ENCODE measurements at regions not wholly inside any gene's neighbourhood (a gene's known extent, or its start where the extent isn't known, plus 50 kb on each side); places are given as distances from the start of the nearest gene placed in this dataset.

DNA sequence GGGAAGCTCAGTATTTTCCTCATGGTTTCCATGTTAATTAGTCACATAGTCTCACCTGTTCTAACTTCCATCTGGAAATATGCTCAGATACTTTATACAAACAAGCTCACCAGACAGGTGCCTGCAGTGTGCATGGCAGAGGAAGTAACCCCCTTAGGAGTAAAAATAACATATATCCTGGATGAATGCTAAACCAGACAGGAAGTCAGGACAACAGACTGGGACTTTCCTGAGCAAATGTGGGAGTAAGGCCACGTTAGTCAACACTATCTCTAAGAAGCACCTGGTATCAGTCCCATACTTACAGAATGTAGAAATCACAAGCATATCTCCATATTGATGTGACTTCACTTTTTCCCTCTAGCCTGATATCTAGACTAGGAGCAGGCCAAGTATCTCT, 128.4 kb downstream of the SEC61B start:
- no peak overlapping the region for H2BK15ac ChIP-seq (ENCODE audit: low read depth, low read length)
- H3K4ac ChIP-seq (ENCODE audit: low read depth, low read length) = no peak overlapping the region
- no peak for DNase-seq
- no peaks in the 10 kb centered on the region for H3K79me1 ChIP-seq (ENCODE audit: insufficient read depth, low read depth, low read length, poor library complexity, severe bottlenecking)
- no peaks in the 10 kb centered on the region for H4K20me1 ChIP-seq (ENCODE audit: control insufficient read depth, insufficient read depth, insufficient read length)
- no peaks in the 10 kb centered on the region for H3K9me3 ChIP-seq (ENCODE audit: control insufficient read depth, low read depth, low read length)
- H3K23me2 ChIP-seq (ENCODE audit: insufficient read length, low read depth, low read length, poor library complexity, severe bottlenecking) = no peaks in the 10 kb centered on the region
- no peak overlapping the region for H3K9ac ChIP-seq (ENCODE audit: extremely low read depth, insufficient read length, low read length)
- H4K5ac ChIP-seq (ENCODE audit: insufficient read length, low read depth, low read length) = no peak overlapping the region
- no peak overlapping the region for H3K4me3 Mint-ChIP-seq
- no peak overlapping the region for H3T11ph ChIP-seq (ENCODE audit: low read length)
- H3K4me1 ChIP-seq (ENCODE audit: insufficient read depth, low read length) = no peaks in the 10 kb centered on the region
- no peaks in the 10 kb centered on the region; a peak in 1 of 7 replicates for H3K36me3 Mint-ChIP-seq (ENCODE audit: insufficient read depth in 1 of 3, low read depth in 3 of 3)
- no peak overlapping the region for H3K23ac ChIP-seq (ENCODE audit: insufficient read length, low read depth, low read length)
- H4K91ac ChIP-seq (ENCODE audit: insufficient read length, low read depth, low read length) = no peak overlapping the region
- H3K27ac Mint-ChIP-seq = no peak overlapping the region
- H3K56ac ChIP-seq (ENCODE audit: insufficient read length, low read depth, low read length) = no peak overlapping the region
- H2BK12ac ChIP-seq (ENCODE audit: insufficient read length, low read depth, low read length) = no peak overlapping the region
- H3K4me2 ChIP-seq (ENCODE audit: insufficient read depth, insufficient read length, low read length) = no peak overlapping the region
- H2BK20ac ChIP-seq (ENCODE audit: low read depth, low read length, poor library complexity, severe bottlenecking) = no peak overlapping the region
- H3K27me3 ChIP-seq (ENCODE audit: insufficient read depth, low read length) = no peaks in the 10 kb centered on the region
- no peaks in the 10 kb centered on the region for H3K4me1 Mint-ChIP-seq
- H3K14ac ChIP-seq (ENCODE audit: insufficient read depth, low read length) = no peak overlapping the region
- H3K27me3 Mint-ChIP-seq (ENCODE audit: low read depth) = peaks cover under 1% of the 10 kb centered on the region; the same call in 1 of the 2 replicates
- TF ChIP-seq, protein P1, sequence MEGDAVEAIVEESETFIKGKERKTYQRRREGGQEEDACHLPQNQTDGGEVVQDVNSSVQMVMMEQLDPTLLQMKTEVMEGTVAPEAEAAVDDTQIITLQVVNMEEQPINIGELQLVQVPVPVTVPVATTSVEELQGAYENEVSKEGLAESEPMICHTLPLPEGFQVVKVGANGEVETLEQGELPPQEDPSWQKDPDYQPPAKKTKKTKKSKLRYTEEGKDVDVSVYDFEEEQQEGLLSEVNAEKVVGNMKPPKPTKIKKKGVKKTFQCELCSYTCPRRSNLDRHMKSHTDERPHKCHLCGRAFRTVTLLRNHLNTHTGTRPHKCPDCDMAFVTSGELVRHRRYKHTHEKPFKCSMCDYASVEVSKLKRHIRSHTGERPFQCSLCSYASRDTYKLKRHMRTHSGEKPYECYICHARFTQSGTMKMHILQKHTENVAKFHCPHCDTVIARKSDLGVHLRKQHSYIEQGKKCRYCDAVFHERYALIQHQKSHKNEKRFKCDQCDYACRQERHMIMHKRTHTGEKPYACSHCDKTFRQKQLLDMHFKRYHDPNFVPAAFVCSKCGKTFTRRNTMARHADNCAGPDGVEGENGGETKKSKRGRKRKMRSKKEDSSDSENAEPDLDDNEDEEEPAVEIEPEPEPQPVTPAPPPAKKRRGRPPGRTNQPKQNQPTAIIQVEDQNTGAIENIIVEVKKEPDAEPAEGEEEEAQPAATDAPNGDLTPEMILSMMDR (conservative IDR thresholded peaks at IDR 0.05) = no peak
- H3K27ac ChIP-seq (ENCODE audit: insufficient read length, low read depth, low read length) = no peak overlapping the region
- H4K8ac ChIP-seq (replicated peaks; ENCODE audit: insufficient read length, low read depth, low read length) = no peak overlapping the region
- no peaks in the 10 kb centered on the region for H3K9me3 Mint-ChIP-seq
- no peaks in the 10 kb centered on the region for H3K79me2 ChIP-seq (ENCODE audit: insufficient read depth, low read length)
- H2BK120ac ChIP-seq (ENCODE audit: low read depth, low read length, poor library complexity, severe bottlenecking) = no peak overlapping the region
- WGBS (ENCODE audit: extremely low coverage, insufficient read length, low lambda C conversion rate) = no CpG with 5 or more reads among the region's 1 CpG
- H2AFZ ChIP-seq (ENCODE audit: low read length) = no peak overlapping the region
- H3K18ac ChIP-seq (ENCODE audit: insufficient read length, low read depth, low read length) = no peak overlapping the region
- H2BK5ac ChIP-seq (ENCODE audit: insufficient read length, low read length) = no peak overlapping the region
- H2AK5ac ChIP-seq (ENCODE audit: insufficient read length, low read length) = no peak overlapping the region
